ENCODE measurements at regions not wholly inside any gene's neighbourhood (a gene's known extent, or its start where the extent isn't known, plus 50 kb on each side); places are given as distances from the start of the nearest gene placed in this dataset.

DNA sequence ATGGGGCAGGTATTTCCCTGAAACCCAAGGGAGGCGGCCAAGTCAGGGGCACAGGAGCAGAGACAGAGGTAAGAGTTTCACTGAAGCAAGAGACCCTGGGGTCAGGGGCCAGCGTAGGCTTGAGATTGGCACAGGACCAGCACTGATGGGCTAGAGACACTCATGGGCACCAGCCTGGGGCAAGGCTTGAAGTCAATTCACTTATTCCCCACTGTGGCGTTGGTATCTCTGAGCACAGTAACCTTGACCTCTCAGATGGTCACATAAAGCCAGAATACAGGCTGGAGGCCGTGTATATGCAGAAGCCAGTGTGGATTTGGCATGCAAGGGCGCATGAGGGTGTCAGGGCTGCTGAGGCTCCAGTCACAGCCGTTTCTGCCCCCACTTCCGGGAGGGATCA, 173.5 kb upstream of the GPR12 start:
- no peak for TF ChIP-seq CTCF (conservative IDR thresholded peaks at IDR 0.05; ENCODE audit: low read depth)
- ChIA-PET POLR2A (ENCODE audit: low non-redundant PET) (no interaction called here), CTCF (no interaction called here)
- H3K27ac ChIP-seq: no peak overlapping the region
- DNase-seq (ENCODE audit: low spot score): no peak

GRCh38 chr13:26932465-26932864, 171.9 kb upstream of the GPR12 start:
- no peak overlapping the region for H3K27ac ChIP-seq
- DNase-seq (ENCODE audit: low spot score): no peak
- CTCF ChIA-PET: interaction anchor here (0.6 kb wide), 1 partner anchor 896 kb away, joined by 3 read pairs; no protein-coding TSS in a partner anchor
- POLR2A ChIA-PET (ENCODE audit: low non-redundant PET): no interaction called here
- TF ChIP-seq CTCF (conservative IDR thresholded peaks at IDR 0.05; ENCODE audit: low read depth): no peak

- CTCF ChIA-PET: interaction anchor here (0.6 to 1.8 kb wide), 18 partner anchors 9 to 720 kb away, joined by 3 to 13 read pairs (median 4); no protein-coding TSS in a partner anchor
- no peak overlapping the region for H3K27ac ChIP-seq
- TF ChIP-seq CTCF (conservative IDR thresholded peaks at IDR 0.05; ENCODE audit: low read depth): peak; percentile 90
- peak; percentile 73 for DNase-seq (ENCODE audit: low spot score)
- POLR2A ChIA-PET (ENCODE audit: low non-redundant PET): no interaction called here
These were observed 169.6 kb upstream of the GPR12 start for GRCh38 chr13:26929971-26930730.

- ChIA-PET POLR2A (ENCODE audit: low non-redundant PET) (no interaction called here), CTCF (no interaction called here)
- DNase-seq (ENCODE audit: low spot score): no peak
- no peak for TF ChIP-seq CTCF (conservative IDR thresholded peaks at IDR 0.05; ENCODE audit: low read depth)
- no peak overlapping the region for H3K27ac ChIP-seq
These were observed 166.9 kb upstream of the GPR12 start for GRCh38 chr13:26927511-26927910.

DNA sequence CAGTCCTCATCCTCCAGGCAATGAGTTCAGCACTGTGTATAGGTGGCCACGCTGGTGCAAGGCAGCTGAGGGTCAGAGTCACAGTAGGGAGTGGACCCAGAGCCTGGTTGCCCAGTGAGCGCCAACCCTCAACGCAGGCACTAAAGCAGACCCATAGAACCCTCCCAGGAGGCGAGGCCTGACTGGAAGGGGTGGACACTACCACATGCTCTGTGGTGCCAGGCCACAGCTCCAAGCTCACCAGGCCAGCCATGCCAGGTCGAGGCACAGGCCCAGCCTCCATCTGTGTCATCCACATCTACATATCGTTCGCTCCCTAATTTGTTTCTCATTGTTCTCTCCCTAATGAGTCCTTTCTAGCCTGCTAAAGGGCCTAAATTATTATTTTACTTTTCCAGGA, 165.8 kb upstream of the GPR12 start:
- CTCF ChIA-PET: interaction anchor here (1.0 kb wide), 1 partner anchor 435 kb away, joined by 4 read pairs; no protein-coding TSS in a partner anchor
- POLR2A ChIA-PET (ENCODE audit: low non-redundant PET): no interaction called here
- H3K27ac ChIP-seq: no peak overlapping the region
- DNase-seq (ENCODE audit: low spot score): no peak
- TF ChIP-seq CTCF (conservative IDR thresholded peaks at IDR 0.05; ENCODE audit: low read depth): no peak

GRCh38 chr13:26923824-26924605, 163.4 kb upstream of the GPR12 start:
- no peak overlapping the region for H3K27ac ChIP-seq
- CTCF ChIA-PET: no interaction called here
- TF ChIP-seq CTCF (conservative IDR thresholded peaks at IDR 0.05; ENCODE audit: low read depth): no peak
- no peak for DNase-seq (ENCODE audit: low spot score)
- POLR2A ChIA-PET (ENCODE audit: low non-redundant PET): no interaction called here
